ENCODE measurements at regions not wholly inside any gene's neighbourhood (a gene's known extent, or its start where the extent isn't known, plus 50 kb on each side); places are given as distances from the start of the nearest gene placed in this dataset.

DNA sequence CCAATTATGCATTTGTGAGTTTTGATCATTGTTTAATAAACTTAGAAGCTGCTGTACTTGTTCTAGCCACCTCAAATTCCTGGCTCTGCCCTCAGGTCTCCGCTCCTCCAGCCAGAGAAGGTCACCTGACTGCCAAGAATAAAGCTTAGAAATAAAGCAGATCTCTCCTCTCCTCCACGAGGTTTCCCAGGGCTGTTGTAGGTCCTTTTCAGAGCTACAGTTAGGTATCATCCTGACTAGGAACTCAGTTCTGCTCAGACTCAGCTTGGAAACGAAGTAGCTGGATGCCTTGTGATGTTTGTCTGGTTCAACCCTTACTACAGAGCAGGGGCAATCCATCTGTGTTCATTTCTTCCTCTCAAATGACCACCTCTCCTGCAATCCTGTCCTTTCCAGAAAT is 79.1 kb upstream of the RAPGEF2 start:
- TF ChIP-seq, protein P1, sequence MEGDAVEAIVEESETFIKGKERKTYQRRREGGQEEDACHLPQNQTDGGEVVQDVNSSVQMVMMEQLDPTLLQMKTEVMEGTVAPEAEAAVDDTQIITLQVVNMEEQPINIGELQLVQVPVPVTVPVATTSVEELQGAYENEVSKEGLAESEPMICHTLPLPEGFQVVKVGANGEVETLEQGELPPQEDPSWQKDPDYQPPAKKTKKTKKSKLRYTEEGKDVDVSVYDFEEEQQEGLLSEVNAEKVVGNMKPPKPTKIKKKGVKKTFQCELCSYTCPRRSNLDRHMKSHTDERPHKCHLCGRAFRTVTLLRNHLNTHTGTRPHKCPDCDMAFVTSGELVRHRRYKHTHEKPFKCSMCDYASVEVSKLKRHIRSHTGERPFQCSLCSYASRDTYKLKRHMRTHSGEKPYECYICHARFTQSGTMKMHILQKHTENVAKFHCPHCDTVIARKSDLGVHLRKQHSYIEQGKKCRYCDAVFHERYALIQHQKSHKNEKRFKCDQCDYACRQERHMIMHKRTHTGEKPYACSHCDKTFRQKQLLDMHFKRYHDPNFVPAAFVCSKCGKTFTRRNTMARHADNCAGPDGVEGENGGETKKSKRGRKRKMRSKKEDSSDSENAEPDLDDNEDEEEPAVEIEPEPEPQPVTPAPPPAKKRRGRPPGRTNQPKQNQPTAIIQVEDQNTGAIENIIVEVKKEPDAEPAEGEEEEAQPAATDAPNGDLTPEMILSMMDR (IDR thresholded peaks at IDR 0.05): no peak
- TF ChIP-seq EZH2 (IDR thresholded peaks at IDR 0.05; ENCODE audit: borderline replicate concordance, insufficient read depth, low read depth, low read length, poor library complexity, severe bottlenecking): no peak

All from B cell (primary cell).